ENCODE measurements at regions not wholly inside any gene's neighbourhood (a gene's known extent, or its start where the extent isn't known, plus 50 kb on each side); places are given as distances from the start of the nearest gene placed in this dataset.

GRCh38 chr3:55170444-55170843 lies 242.6 kb upstream of the LRTM1 start:
- H3K27ac ChIP-seq (ENCODE audit: low read depth in 2 of 2, low read length in 2 of 2): no peak overlapping the region
- no peak overlapping the region for H3K4me3 ChIP-seq (ENCODE audit: low read length in 3 of 3)
- no peaks in the 10 kb centered on the region for H3K9me3 ChIP-seq (ENCODE audit: control insufficient read depth in 2 of 3, insufficient read depth in 1 of 3, low read length in 3 of 3)
- no peaks in the 10 kb centered on the region for H3K27me3 ChIP-seq (ENCODE audit: control insufficient read depth, insufficient read depth, low read length)
- no peaks in the 10 kb centered on the region for H3K36me3 ChIP-seq (ENCODE audit: control insufficient read depth in 2 of 3, insufficient read depth in 3 of 3, low read length in 3 of 3)
- no peaks in the 10 kb centered on the region for H3K4me1 ChIP-seq (ENCODE audit: control insufficient read depth in 2 of 3, insufficient read depth in 2 of 3, low read depth in 1 of 3, low read length in 3 of 3)
- no peak for TF ChIP-seq CTCF (IDR thresholded peaks at IDR 0.05; ENCODE audit: borderline replicate concordance, extremely low read depth, insufficient read depth)
- DNase-seq: no peak
- no peak overlapping the region for H3K9ac ChIP-seq (ENCODE audit: low read length in 3 of 3)
- no peak for FAIRE-seq
- intact Hi-C loops (cut with DNase I): no loop called here

GRCh38 chr3:55169608-55170072 lies 241.8 kb upstream of the LRTM1 start:
- H3K9ac ChIP-seq (ENCODE audit: low read length in 3 of 3): no peak overlapping the region
- DNase-seq (peak in 2 of 5 donors; percentile 41 to 58), FAIRE-seq (no peak)
- no peak overlapping the region for H3K27ac ChIP-seq (ENCODE audit: low read depth in 2 of 2, low read length in 2 of 2)
- no peak overlapping the region for H3K4me3 ChIP-seq (ENCODE audit: low read length in 3 of 3)
- TF ChIP-seq CTCF (IDR thresholded peaks at IDR 0.05; ENCODE audit: borderline replicate concordance, extremely low read depth, insufficient read depth): no peak
- intact Hi-C loops (cut with DNase I): no loop called here
- H3K9me3 ChIP-seq (ENCODE audit: control insufficient read depth in 2 of 3, insufficient read depth in 1 of 3, low read length in 3 of 3): no peaks in the 10 kb centered on the region
- H3K27me3 ChIP-seq (ENCODE audit: control insufficient read depth, insufficient read depth, low read length): no peaks in the 10 kb centered on the region
- no peaks in the 10 kb centered on the region for H3K36me3 ChIP-seq (ENCODE audit: control insufficient read depth in 2 of 3, insufficient read depth in 3 of 3, low read length in 3 of 3)
- no peaks in the 10 kb centered on the region for H3K4me1 ChIP-seq (ENCODE audit: control insufficient read depth in 2 of 3, insufficient read depth in 2 of 3, low read depth in 1 of 3, low read length in 3 of 3)

DNA sequence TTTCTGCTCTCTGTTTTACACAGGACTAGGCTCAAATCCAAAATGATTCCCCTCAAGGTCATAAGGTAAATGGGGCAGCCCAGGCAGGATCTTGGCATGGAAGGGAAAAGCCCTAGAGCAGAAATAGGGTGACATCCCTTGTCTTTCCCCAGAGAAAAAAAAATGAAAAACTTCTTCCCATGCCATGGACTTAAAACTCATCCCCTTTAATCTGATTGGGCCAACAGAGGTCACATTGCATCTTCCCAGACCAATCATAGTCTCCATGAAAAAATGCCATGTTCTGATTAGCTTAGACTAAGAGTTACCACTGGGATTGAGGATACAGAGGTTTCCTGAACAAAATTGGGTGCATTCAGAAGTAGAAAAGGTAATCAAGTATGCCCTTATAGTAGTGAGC lies 241.3 kb upstream of the LRTM1 start:
- Histone ChIP-seq H3K4me1 (ENCODE audit: control insufficient read depth in 2 of 3, insufficient read depth in 2 of 3, low read depth in 1 of 3, low read length in 3 of 3) (no peaks in the 10 kb centered on the region), H3K27ac (ENCODE audit: low read depth in 2 of 2, low read length in 2 of 2) (no peak overlapping the region), H3K27me3 (ENCODE audit: control insufficient read depth, insufficient read depth, low read length) (no peaks in the 10 kb centered on the region), H3K9me3 (ENCODE audit: control insufficient read depth in 2 of 3, insufficient read depth in 1 of 3, low read length in 3 of 3) (no peaks in the 10 kb centered on the region), H3K36me3 (ENCODE audit: control insufficient read depth in 2 of 3, insufficient read depth in 3 of 3, low read length in 3 of 3) (no peaks in the 10 kb centered on the region), H3K4me3 (ENCODE audit: low read length in 3 of 3) (no peak overlapping the region), H3K9ac (ENCODE audit: low read length in 3 of 3) (no peak overlapping the region)
- FAIRE-seq (no peak), DNase-seq (no peak)
- intact Hi-C loops (cut with DNase I): no loop called here
- TF ChIP-seq CTCF (IDR thresholded peaks at IDR 0.05; ENCODE audit: borderline replicate concordance, extremely low read depth, insufficient read depth): no peak
